ENCODE measurements at regions not wholly inside any gene's neighbourhood (a gene's known extent, or its start where the extent isn't known, plus 50 kb on each side); places are given as distances from the start of the nearest gene placed in this dataset.

DNA sequence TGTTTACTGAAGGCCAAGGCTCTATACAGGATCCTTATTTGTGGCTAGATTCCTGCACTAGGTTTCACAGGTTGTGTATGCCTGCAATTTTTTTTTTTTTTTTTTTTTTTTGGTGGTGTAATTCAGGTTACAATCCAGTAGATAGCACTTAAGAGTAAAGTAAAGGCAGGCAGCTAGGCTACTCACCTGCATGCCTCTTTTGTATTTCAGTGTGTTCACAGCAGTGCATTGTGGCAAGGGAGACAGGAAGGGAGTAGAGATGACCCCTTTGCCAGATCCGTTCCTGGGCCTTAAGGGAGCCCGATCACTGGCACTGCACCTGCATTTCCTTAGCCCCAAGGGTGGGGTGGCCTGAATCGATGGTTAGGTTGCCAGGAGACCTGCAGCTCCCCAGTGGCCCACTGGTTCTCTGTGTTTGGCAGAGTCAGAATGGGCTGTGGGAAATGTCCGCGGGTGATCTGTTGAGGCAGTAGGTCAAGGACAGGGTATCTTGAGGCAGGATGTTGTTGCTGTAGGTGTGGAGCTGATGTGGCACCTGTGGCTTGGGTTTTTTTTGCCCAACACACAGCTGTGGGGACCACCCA is 374.9 kb upstream of the AADAT start:
- Histone ChIP-seq H3K9me1 (replicated peaks; ENCODE audit: control insufficient read depth, extremely low read depth, insufficient read depth, low read length) (no peaks in the 10 kb centered on the region), H3K9me3 (replicated peaks; ENCODE audit: control insufficient read depth, insufficient read depth, low read length) (peaks cover 8% of the 10 kb centered on the region), H3K27me3 (ENCODE audit: control insufficient read depth in 2 of 2, insufficient read depth in 2 of 2, low read length in 2 of 2) (no peaks in the 10 kb centered on the region), H3K4me3 (replicated peaks in 1 of 3; ENCODE audit: insufficient read depth in 1 of 3, low read depth in 1 of 3, low read length in 3 of 3) (no peak overlapping the region), H3K27ac (ENCODE audit: insufficient read depth, low read depth, low read length) (no peak overlapping the region), H2AFZ (ENCODE audit: low read depth, low read length) (no peak overlapping the region), H3K36me3 (ENCODE audit: control insufficient read depth in 2 of 2, extremely low read depth in 1 of 2, insufficient read depth in 2 of 2, low read length in 2 of 2) (no peaks in the 10 kb centered on the region), H4K20me1 (replicated peaks; ENCODE audit: control insufficient read depth, extremely low read depth, insufficient read depth, low read length) (no peaks in the 10 kb centered on the region), H3K9ac (replicated peaks; ENCODE audit: extremely low read depth, insufficient read depth, low read length) (no peak overlapping the region), H3K79me2 (ENCODE audit: control insufficient read depth, insufficient read depth, low read length) (no peaks in the 10 kb centered on the region), H3K4me2 (ENCODE audit: insufficient read depth, low read length) (no peak overlapping the region), H3K4me1 (ENCODE audit: control insufficient read depth, extremely low read depth, insufficient read depth, low read length) (no peaks in the 10 kb centered on the region)
- FAIRE-seq (no peak), DNase-seq (ENCODE audit: low read depth, low spot score) (no peak)
- TF ChIP-seq JUN (IDR thresholded peaks at IDR 0.05; ENCODE audit: borderline replicate concordance, insufficient read depth, insufficient read length, low read depth) (no peak), EZH2 (IDR thresholded peaks at IDR 0.05; ENCODE audit: borderline replicate concordance, low read depth, low read length, severe bottlenecking) (no peak), POLR2AphosphoS5 (IDR thresholded peaks at IDR 0.05; ENCODE audit: insufficient read depth, low read depth, low read length) (no peak), FOS (IDR thresholded peaks at IDR 0.05; ENCODE audit: borderline replicate concordance, insufficient read depth, low read length) (no peak), POLR2A (IDR thresholded peaks at IDR 0.05; ENCODE audit: low read depth, low read length) (no peak), GATA2 (IDR thresholded peaks at IDR 0.05; ENCODE audit: insufficient read depth, insufficient read length, low read depth, low read length) (no peak), MYC (IDR thresholded peaks at IDR 0.05; ENCODE audit: low read depth, low read length) (no peak)
- TF ChIP-seq, protein P1, sequence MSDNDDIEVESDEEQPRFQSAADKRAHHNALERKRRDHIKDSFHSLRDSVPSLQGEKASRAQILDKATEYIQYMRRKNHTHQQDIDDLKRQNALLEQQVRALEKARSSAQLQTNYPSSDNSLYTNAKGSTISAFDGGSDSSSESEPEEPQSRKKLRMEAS (IDR thresholded peaks at IDR 0.05; ENCODE audit: insufficient read depth, insufficient read length), result no peak
- TF ChIP-seq, protein P2, sequence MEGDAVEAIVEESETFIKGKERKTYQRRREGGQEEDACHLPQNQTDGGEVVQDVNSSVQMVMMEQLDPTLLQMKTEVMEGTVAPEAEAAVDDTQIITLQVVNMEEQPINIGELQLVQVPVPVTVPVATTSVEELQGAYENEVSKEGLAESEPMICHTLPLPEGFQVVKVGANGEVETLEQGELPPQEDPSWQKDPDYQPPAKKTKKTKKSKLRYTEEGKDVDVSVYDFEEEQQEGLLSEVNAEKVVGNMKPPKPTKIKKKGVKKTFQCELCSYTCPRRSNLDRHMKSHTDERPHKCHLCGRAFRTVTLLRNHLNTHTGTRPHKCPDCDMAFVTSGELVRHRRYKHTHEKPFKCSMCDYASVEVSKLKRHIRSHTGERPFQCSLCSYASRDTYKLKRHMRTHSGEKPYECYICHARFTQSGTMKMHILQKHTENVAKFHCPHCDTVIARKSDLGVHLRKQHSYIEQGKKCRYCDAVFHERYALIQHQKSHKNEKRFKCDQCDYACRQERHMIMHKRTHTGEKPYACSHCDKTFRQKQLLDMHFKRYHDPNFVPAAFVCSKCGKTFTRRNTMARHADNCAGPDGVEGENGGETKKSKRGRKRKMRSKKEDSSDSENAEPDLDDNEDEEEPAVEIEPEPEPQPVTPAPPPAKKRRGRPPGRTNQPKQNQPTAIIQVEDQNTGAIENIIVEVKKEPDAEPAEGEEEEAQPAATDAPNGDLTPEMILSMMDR (IDR thresholded peaks at IDR 0.05; ENCODE audit: extremely low read depth in 1 of 2, insufficient read depth in 1 of 2, low read depth in 1 of 2, low read length in 2 of 2), result no peak
- CTCF ChIA-PET, result no interaction called here
- BruUV-seq (replicated peaks), result no TSS peak
- intact Hi-C loops (cut with micrococcal nuclease) (no loop called here), dilution Hi-C loops (cut with MboI; ENCODE audit: extremely low pct_ligation_motif_present, low sequenced_read_pairs) (no loop called here)
- POLR2A ChIA-PET, result no interaction called here
